Activated T-helper 2 cell treated with anti-CD3 and anti-CD28 coated beads, Interferon-gamma antibody, Interleukin-2, Interleukin-4, amounts not matched to agents 10 μg/mL and 5 μg/mL and 100 μg/mL, durations not matched to agents 14 hours and 24 hours and 36 hours (primary cell): ENCODE measurements at regions not wholly inside any gene's neighbourhood (a gene's known extent, or its start where the extent isn't known, plus 50 kb on each side); places are given as distances from the start of the nearest gene placed in this dataset.

ENCODE experiments used
- DNase-seq: peaks from one replicate; pipeline ENCODE4 v3.0.0; 2021; ENCODE audit warnings: low spot score
- H3K27ac Mint-ChIP-seq: one replicate; pipeline ENCODE4 v1.8.0; 2021; ENCODE audit warnings: mixed read lengths
- H3K27me3 Mint-ChIP-seq: one replicate; pipeline ENCODE4 v1.8.0; 2021; ENCODE audit warnings: low read depth, mixed read lengths
- H3K36me3 Mint-ChIP-seq: one replicate; pipeline ENCODE4 v1.8.0; 2021; ENCODE audit warnings: low read depth, mixed read lengths
- H3K4me1 Mint-ChIP-seq: one replicate; pipeline ENCODE4 v1.8.0; 2021; ENCODE audit warnings: low read depth, mixed read lengths
- H3K4me3 Mint-ChIP-seq: one replicate; pipeline ENCODE4 v1.8.0; 2021; ENCODE audit warnings: low read depth, mild to moderate bottlenecking, moderate library complexity, mixed read lengths
- H3K9me3 Mint-ChIP-seq: one replicate; pipeline ENCODE4 v1.8.0; 2021; ENCODE audit warnings: mixed read lengths
- intact Hi-C: fragments of 100-400 bp; cut with micrococcal nuclease; formaldehyde crosslinking; loops from one replicate; pipeline ENCODE4 v1.15.1; 2023

- intact Hi-C loops, result no loop called here
- no peak overlapping the region for H3K27ac Mint-ChIP-seq
- H3K36me3 Mint-ChIP-seq, result no peaks in the 10 kb centered on the region
- no peaks in the 10 kb centered on the region for H3K4me1 Mint-ChIP-seq
- no peak for DNase-seq
- H3K9me3 Mint-ChIP-seq, result peaks cover 45% of the 10 kb centered on the region
- H3K4me3 Mint-ChIP-seq, result no peak overlapping the region
- no peaks in the 10 kb centered on the region for H3K27me3 Mint-ChIP-seq
Measured at GRCh38 chr14:29062466-29062865, 295.9 kb downstream of the FOXG1 start.

DNA sequence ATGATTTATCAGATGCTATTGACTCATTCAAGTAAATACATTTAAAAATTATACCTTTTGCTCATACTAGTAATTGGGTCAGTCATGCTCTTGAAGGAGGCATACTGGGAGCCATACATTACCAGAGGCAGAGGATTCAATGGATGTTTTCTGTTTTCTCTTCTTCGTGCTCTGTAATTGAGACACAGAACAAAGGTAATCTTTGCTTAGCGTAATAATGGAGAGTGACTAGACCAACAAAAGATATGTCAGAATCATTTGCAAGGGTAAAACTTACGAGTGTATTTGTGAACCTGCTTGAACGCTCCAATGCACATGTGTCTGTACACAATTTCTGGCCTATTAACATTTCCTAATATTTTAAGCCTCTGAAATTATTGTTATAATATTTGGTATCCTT, 296.4 kb downstream of the FOXG1 start:
- Mint-ChIP-seq H3K4me1 (no peaks in the 10 kb centered on the region), H3K9me3 (peaks cover 49% of the 10 kb centered on the region), H3K27me3 (no peaks in the 10 kb centered on the region), H3K27ac (no peak overlapping the region), H3K4me3 (no peak overlapping the region), H3K36me3 (no peaks in the 10 kb centered on the region)
- intact Hi-C loops, result no loop called here
- no peak for DNase-seq

DNA sequence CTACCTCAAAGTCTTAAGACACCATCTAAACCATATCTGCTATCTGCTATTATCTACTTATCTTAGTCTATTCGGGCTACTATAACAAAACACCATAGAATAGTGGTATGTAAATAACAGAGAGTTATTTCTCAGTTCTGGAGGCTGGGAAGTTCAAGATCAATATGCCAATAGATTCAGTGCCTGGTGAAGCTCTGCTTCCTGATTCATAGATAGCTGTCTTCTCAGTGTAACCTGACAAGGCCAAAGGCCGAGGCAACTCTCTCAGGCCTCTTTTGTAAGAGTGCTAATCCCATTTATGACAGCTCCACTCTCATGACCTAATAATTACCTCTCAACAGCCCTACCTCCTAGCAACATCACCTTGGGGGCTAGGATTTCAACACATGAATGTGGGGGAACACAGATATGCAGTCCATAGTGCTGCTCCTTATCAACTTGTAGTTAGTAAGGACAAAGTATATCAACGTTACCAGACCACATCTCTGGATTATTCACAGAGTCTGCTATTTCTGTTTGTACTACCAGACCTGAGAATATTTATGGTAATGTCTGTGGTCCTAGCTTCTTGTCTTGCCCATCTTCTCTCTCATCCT, 297.8 kb downstream of the FOXG1 start:
- no peak for DNase-seq
- Mint-ChIP-seq H3K27me3 (no peaks in the 10 kb centered on the region), H3K4me1 (no peaks in the 10 kb centered on the region), H3K9me3 (peaks cover 52% of the 10 kb centered on the region), H3K36me3 (no peaks in the 10 kb centered on the region), H3K27ac (no peak overlapping the region), H3K4me3 (no peak overlapping the region)
- intact Hi-C loops, result no loop called here

GRCh38 chr14:29069228-29069627, 302.6 kb downstream of the FOXG1 start:
- Mint-ChIP-seq H3K4me1 (no peaks in the 10 kb centered on the region), H3K4me3 (no peak overlapping the region), H3K27me3 (no peaks in the 10 kb centered on the region), H3K9me3 (peaks cover 54% of the 10 kb centered on the region), H3K27ac (no peak overlapping the region), H3K36me3 (no peaks in the 10 kb centered on the region)
- intact Hi-C loops, result no loop called here
- no peak for DNase-seq

DNA sequence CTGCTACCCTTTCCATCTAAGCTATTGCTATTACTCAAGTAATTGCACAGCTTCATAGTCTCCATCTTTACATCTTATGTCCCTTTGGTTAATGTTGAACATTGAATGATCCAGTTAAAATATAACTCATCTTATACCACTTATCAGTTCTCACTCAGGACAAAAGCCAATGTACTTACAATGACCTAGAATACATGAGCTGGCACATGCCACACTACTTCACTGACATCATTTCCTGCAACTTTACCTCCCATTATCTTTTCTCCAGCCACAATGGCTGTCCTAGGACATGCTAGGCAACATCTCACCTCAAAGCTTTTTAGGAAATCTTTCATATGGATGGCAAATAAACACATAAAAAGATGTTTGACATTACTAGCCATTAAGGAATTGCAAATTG, 309.2 kb downstream of the FOXG1 start:
- Mint-ChIP-seq H3K27me3 (no peaks in the 10 kb centered on the region), H3K4me1 (no peaks in the 10 kb centered on the region), H3K9me3 (peaks cover 48% of the 10 kb centered on the region), H3K27ac (no peak overlapping the region), H3K4me3 (no peak overlapping the region), H3K36me3 (no peaks in the 10 kb centered on the region)
- DNase-seq, result no peak
- intact Hi-C loops, result no loop called here

DNA sequence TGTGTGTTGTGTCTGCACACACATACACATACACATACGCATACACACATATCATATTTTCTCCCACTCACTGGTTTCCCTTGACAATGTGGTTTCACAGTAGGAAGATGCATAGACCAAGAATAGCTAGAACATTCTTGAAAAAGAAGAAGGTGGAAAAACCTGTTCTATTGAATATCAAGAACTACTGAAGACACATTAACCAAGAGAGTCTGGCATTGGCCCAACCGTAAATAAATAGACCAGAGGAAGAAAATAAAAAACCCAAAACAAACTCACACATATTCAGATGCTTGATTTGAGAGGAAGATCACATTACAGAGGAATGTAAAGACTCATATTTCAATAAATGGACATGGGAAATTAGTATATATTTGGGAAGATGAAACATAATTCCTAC, 311.3 kb downstream of the FOXG1 start:
- H3K9me3 Mint-ChIP-seq, result peaks cover 44% of the 10 kb centered on the region
- H3K27ac Mint-ChIP-seq, result no peak overlapping the region
- no peaks in the 10 kb centered on the region for H3K27me3 Mint-ChIP-seq
- H3K4me3 Mint-ChIP-seq, result no peak overlapping the region
- H3K36me3 Mint-ChIP-seq, result no peaks in the 10 kb centered on the region
- no peaks in the 10 kb centered on the region for H3K4me1 Mint-ChIP-seq
- DNase-seq, result no peak
- intact Hi-C loops, result no loop called here

GRCh38 chr14:29078810-29079522, 312.4 kb downstream of the FOXG1 start:
- Mint-ChIP-seq H3K9me3 (peaks cover 40% of the 10 kb centered on the region), H3K4me1 (no peaks in the 10 kb centered on the region), H3K27me3 (no peaks in the 10 kb centered on the region), H3K4me3 (no peak overlapping the region), H3K36me3 (no peaks in the 10 kb centered on the region), H3K27ac (no peak overlapping the region)
- intact Hi-C loops, result no loop called here
- no peak for DNase-seq

GRCh38 chr14:29085546-29085945, 319.0 kb downstream of the FOXG1 start:
- Mint-ChIP-seq H3K36me3 (no peaks in the 10 kb centered on the region), H3K27ac (no peak overlapping the region), H3K4me1 (no peaks in the 10 kb centered on the region), H3K4me3 (no peak overlapping the region), H3K9me3 (peaks cover 43% of the 10 kb centered on the region), H3K27me3 (no peaks in the 10 kb centered on the region)
- intact Hi-C loops, result no loop called here
- DNase-seq, result no peak

DNA sequence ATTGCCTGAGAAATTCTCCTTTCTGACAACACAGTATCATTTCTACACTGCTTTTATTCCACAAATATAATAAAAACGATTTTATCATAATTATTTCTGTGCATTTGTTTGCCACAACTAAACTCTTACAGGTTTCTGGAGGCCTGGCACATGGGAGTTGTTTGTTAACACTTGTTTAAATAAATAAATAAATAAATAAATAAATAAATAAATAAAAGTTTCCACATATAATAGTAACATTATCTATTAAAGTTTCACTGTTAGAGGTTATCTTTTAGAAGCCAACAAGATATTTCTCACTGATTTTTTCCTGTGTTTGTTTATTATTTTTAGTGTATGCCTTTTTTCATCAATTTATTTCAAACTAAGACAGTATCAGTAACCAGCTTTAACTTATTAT, 323.3 kb downstream of the FOXG1 start:
- H3K4me1 Mint-ChIP-seq, result no peaks in the 10 kb centered on the region
- H3K36me3 Mint-ChIP-seq, result no peaks in the 10 kb centered on the region
- intact Hi-C loops, result no loop called here
- no peaks in the 10 kb centered on the region for H3K27me3 Mint-ChIP-seq
- peaks cover 57% of the 10 kb centered on the region for H3K9me3 Mint-ChIP-seq
- no peak overlapping the region for H3K4me3 Mint-ChIP-seq
- H3K27ac Mint-ChIP-seq, result no peak overlapping the region
- DNase-seq, result no peak

GRCh38 chr14:29092121-29092520, 325.5 kb downstream of the FOXG1 start:
- Mint-ChIP-seq H3K9me3 (peaks cover 61% of the 10 kb centered on the region), H3K4me1 (no peaks in the 10 kb centered on the region), H3K27me3 (no peaks in the 10 kb centered on the region), H3K27ac (no peak overlapping the region), H3K4me3 (no peak overlapping the region), H3K36me3 (no peaks in the 10 kb centered on the region)
- intact Hi-C loops, result no loop called here
- no peak for DNase-seq

- no peaks in the 10 kb centered on the region for H3K36me3 Mint-ChIP-seq
- no peak for DNase-seq
- intact Hi-C loops, result no loop called here
- H3K9me3 Mint-ChIP-seq, result peaks cover 45% of the 10 kb centered on the region
- H3K4me3 Mint-ChIP-seq, result no peak overlapping the region
- no peak overlapping the region for H3K27ac Mint-ChIP-seq
- H3K4me1 Mint-ChIP-seq, result no peaks in the 10 kb centered on the region
- no peaks in the 10 kb centered on the region for H3K27me3 Mint-ChIP-seq
Measured at GRCh38 chr14:29097476-29097875, 330.9 kb downstream of the FOXG1 start.

GRCh38 chr14:29098656-29099055, 332.1 kb downstream of the FOXG1 start:
- no peak overlapping the region for H3K4me3 Mint-ChIP-seq
- peaks cover 52% of the 10 kb centered on the region for H3K9me3 Mint-ChIP-seq
- intact Hi-C loops, result no loop called here
- H3K36me3 Mint-ChIP-seq, result no peaks in the 10 kb centered on the region
- no peak for DNase-seq
- no peak overlapping the region for H3K27ac Mint-ChIP-seq
- no peaks in the 10 kb centered on the region for H3K4me1 Mint-ChIP-seq
- H3K27me3 Mint-ChIP-seq, result no peaks in the 10 kb centered on the region

- Mint-ChIP-seq H3K4me1 (no peaks in the 10 kb centered on the region), H3K27ac (no peak overlapping the region), H3K36me3 (no peaks in the 10 kb centered on the region), H3K27me3 (no peaks in the 10 kb centered on the region), H3K9me3 (peaks cover 52% of the 10 kb centered on the region), H3K4me3 (no peak overlapping the region)
- no peak for DNase-seq
- intact Hi-C loops, result no loop called here
Measured at GRCh38 chr14:29102266-29102665, 335.7 kb downstream of the FOXG1 start.
